ENCODE measurements at regions not wholly inside any gene's neighbourhood (a gene's known extent, or its start where the extent isn't known, plus 50 kb on each side); places are given as distances from the start of the nearest gene placed in this dataset.
"Not testable (repeated sequence)": the region's sequence is repeated elsewhere in the genome, so short reads cannot be mapped to it uniquely, and the experiment has no call there.

DNA sequence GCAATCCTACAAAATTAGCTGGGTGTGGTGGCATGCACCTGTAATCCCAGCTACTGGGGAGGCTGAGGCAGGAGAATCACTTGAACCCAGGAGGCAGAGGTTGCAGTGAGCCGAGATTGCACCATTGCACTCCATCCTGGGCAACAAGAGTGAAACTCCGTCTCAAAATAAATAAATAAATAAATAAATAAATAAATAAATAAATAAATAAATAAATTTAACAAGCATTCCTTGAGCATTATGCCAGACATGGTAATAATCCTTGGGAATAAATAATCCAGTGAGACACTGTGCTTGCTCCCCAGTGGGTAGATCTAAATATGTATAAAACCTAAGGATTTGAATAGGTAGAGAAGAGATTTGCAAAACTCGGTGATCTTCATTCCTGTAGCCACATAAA is 228.4 kb downstream of the MAGEB5 start:
- TF ChIP-seq CTCF, POLR2A (IDR thresholded peaks at IDR 0.05): not testable (repeated sequence)

All from transverse colon (tissue), 3 donors.